Endothelial cell (in vitro differentiated cells): ENCODE measurements at regions not wholly inside any gene's neighbourhood (a gene's known extent, or its start where the extent isn't known, plus 50 kb on each side); places are given as distances from the start of the nearest gene placed in this dataset.
"Not testable (repeated sequence)": the region's sequence is repeated elsewhere in the genome, so short reads cannot be mapped to it uniquely, and the experiment has no call there.

Experiments used
- DNase-seq: peaks from one replicate; pipeline ENCODE4 v3.0.0; 2021; ENCODE audit warnings: low spot score
- H3K27ac Mint-ChIP-seq: one replicate; pipeline ENCODE4 v1.8.0; 2021; ENCODE audit warnings: mixed read lengths, inconsistent platforms; ENCODE audit not compliant: unreplicated experiment
- H3K27me3 Mint-ChIP-seq: one replicate; pipeline ENCODE4 v1.8.0; 2021; ENCODE audit warnings: mild to moderate bottlenecking, moderate library complexity, mixed read lengths, inconsistent platforms; ENCODE audit not compliant: unreplicated experiment
- H3K36me3 Mint-ChIP-seq: one replicate; pipeline ENCODE4 v1.8.0; 2021; ENCODE audit warnings: mild to moderate bottlenecking, low read depth, mixed read lengths, inconsistent platforms; ENCODE audit not compliant: unreplicated experiment
- H3K4me1 Mint-ChIP-seq: one replicate; pipeline ENCODE4 v1.8.0; 2021; ENCODE audit warnings: mild to moderate bottlenecking, mixed read lengths, inconsistent platforms; ENCODE audit not compliant: unreplicated experiment
- H3K4me3 Mint-ChIP-seq: one replicate; pipeline ENCODE4 v1.8.0; 2021; ENCODE audit warnings: mild to moderate bottlenecking, mixed read lengths, inconsistent platforms; ENCODE audit not compliant: unreplicated experiment
- H3K9me3 Mint-ChIP-seq: one replicate; pipeline ENCODE4 v1.8.0; 2021; ENCODE audit warnings: mixed read lengths, inconsistent platforms; ENCODE audit not compliant: unreplicated experiment
- TF ChIP-seq, protein P1 (sequence below): fragments of 200-600 bp; sonication (generic); IDR thresholded peaks from one replicate; pipeline ENCODE4 v1.5.0; 2021; ENCODE audit warnings: antibody characterized with exemption; ENCODE audit not compliant: unreplicated experiment

DNA sequence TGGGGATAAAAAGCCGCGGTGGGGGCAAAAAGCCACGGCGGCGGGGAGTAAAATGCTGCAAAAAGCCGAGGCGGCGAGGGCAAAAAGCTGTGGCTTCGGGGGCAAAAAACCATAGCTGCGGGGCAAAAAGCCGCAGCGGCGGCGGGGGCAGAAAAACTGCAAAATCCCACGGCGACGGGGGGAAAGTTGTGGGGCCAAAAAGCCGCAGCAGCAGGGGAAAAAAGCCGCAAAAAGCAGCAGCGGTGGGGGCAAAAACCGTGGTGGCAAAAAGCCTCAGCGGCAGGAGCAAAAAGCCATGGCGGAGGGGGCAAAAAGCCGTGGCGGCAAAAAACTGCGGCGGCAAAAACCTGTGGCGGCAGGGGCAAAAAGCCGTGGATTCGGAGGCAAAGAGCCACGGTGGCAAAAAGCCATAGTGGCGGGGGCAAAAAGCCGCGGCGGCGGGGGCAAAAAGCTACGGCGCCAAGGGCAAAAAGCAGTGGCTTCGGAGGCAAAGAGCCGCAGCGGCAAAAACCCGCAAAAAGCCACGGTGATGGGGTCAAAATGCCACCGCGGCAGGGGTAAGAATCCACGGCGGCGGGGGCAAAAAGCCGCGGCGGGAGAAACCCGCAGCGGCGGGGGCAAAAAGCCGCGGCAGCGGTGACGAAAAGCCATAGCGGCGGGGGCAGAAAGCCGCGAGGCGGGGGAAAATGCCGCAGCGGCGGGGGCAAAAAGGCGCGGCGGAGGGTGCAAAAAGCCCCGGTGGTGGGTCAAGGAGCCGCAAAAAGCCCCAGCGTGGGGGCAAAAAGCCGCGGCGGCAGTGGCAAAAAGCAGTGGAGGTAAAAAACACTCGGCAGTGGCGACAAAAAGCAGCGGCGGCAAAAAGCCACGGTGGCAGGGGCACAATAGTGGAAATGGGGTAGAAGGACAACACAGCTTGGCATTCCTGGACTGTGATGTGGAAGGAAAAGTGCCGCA, 192.8 kb downstream of the SHCBP1 start:
- no peak for DNase-seq
- peaks cover 12% of the 10 kb centered on the region for H3K9me3 Mint-ChIP-seq

DNA sequence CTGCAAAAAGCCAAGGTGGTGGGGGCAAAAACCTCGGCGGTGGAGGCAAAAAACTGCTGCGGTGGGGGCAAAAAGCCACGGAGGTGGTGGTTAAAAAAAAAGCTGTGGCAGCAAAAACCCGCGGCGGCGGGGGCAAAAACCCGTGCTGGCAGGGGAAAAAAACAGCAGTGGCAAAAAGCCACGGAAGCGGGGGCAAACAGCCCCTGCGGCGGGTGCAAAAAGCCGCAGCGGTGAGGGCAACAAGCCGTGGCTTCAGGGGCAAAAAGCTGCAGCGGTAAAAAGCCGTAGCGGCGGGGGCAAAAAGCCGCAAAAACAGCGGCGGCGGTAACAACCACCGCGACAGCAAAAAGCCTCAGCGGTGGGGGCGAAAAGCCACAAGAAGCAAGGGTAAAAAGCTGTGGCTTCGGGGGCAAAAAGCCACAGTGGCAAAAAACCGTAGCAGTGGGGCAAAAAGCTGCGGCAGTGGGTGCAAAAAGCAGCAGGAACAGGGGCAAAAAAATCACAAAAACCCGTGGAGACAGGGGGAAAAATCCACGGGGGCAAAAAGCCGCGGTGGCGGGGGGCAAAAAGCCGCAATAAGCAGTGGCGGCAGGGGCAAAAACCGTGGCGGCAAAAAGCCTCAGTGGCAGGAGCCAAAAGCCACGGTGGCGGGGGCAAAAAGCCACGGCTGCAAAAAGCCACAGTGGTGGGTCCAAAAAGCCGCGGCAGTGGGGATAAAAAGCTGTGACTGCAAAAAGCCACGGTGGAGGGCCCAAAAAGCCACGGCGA, 193.7 kb downstream of the SHCBP1 start:
- Mint-ChIP-seq H3K27ac (no peak overlapping the region), H3K27me3 (peaks cover 5% of the 10 kb centered on the region), H3K4me1 (no peaks in the 10 kb centered on the region), H3K9me3 (peaks cover 15% of the 10 kb centered on the region), H3K4me3 (no peak overlapping the region), H3K36me3 (no peaks in the 10 kb centered on the region)
- no peak for DNase-seq
- TF ChIP-seq, protein P1, sequence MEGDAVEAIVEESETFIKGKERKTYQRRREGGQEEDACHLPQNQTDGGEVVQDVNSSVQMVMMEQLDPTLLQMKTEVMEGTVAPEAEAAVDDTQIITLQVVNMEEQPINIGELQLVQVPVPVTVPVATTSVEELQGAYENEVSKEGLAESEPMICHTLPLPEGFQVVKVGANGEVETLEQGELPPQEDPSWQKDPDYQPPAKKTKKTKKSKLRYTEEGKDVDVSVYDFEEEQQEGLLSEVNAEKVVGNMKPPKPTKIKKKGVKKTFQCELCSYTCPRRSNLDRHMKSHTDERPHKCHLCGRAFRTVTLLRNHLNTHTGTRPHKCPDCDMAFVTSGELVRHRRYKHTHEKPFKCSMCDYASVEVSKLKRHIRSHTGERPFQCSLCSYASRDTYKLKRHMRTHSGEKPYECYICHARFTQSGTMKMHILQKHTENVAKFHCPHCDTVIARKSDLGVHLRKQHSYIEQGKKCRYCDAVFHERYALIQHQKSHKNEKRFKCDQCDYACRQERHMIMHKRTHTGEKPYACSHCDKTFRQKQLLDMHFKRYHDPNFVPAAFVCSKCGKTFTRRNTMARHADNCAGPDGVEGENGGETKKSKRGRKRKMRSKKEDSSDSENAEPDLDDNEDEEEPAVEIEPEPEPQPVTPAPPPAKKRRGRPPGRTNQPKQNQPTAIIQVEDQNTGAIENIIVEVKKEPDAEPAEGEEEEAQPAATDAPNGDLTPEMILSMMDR, result no peak

More for the DNA sequence above, 192.8 kb downstream of the SHCBP1 start:
- Mint-ChIP-seq H3K4me1 (no peaks in the 10 kb centered on the region), H3K27me3 (peaks cover 5% of the 10 kb centered on the region), H3K36me3 (no peaks in the 10 kb centered on the region), H3K27ac (no peak overlapping the region), H3K4me3 (no peak overlapping the region)
- TF ChIP-seq, protein P1, result no peak

DNA sequence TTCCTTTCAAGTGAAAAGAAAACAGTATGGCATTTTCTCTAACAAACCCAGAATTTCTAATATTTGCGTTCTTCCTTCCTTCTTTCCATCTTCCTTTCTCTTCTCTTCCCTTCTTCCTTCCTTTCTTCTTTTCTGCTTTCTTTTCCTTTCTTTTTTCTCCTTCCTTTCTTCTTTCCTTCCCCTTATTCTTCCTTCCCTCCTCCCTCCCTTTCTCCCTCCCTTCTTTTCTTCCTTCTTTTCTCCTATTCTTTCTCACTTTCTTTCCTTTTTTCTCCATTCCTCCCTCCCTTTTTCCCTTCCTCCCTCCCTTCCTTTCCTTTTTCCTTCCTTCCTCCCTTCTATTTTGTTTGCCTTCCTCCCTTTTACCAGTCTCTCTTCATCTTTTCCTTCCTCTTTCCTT, 194.8 kb downstream of the SHCBP1 start:
- H3K4me1 Mint-ChIP-seq, result no peaks in the 10 kb centered on the region
- TF ChIP-seq, protein P1, result no peak
- no peak for DNase-seq
- no peaks in the 10 kb centered on the region for H3K36me3 Mint-ChIP-seq
- H3K4me3 Mint-ChIP-seq, result no peak overlapping the region
- H3K27me3 Mint-ChIP-seq, result peaks cover 5% of the 10 kb centered on the region
- no peak overlapping the region for H3K27ac Mint-ChIP-seq
- peaks cover 15% of the 10 kb centered on the region for H3K9me3 Mint-ChIP-seq

DNA sequence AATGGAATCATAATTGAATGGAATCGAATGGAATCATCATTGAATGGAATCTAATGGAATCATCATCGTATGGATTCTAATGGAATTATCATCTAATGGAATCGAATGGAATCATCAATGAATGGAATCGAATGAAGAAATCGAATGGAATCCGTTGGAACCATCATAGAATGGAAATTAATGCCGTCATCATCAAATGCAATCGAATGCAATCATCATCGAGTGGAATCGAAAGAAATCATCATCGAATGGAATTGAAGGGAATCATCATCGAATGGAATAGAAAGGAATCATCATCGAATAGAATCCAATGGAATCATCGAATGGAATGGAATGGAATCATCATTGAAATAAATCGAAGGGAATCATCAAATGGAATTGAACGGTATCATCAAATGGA, 217.2 kb downstream of the SHCBP1 start:
- Mint-ChIP-seq H3K4me3 (no peak overlapping the region), H3K4me1 (no peaks in the 10 kb centered on the region), H3K27ac (no peak overlapping the region), H3K9me3 (peaks cover 16% of the 10 kb centered on the region), H3K36me3 (peaks cover 6% of the 10 kb centered on the region), H3K27me3 (peaks cover 9% of the 10 kb centered on the region)
- TF ChIP-seq, protein P1, result no peak
- no peak for DNase-seq

DNA sequence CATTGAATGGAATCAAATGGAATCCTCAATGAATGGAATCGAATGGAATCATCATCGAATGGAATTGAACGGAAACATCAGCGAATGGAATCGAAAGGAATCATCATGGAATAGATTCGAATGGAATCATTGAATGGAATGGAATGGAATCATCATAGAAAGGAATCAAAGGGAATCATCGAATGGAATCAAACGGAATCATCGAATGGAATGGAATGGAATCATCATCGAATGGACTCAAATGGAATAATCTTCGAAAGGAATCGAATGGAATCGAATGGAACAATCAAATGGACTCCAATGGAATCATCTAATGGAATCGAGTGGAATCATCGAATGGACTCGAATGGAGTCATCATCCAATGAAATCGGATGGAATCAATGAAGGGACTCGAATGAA, 222.6 kb downstream of the SHCBP1 start:
- H3K27ac Mint-ChIP-seq, H3K36me3 Mint-ChIP-seq, H3K4me1 Mint-ChIP-seq, DNase-seq, H3K9me3 Mint-ChIP-seq, H3K27me3 Mint-ChIP-seq, H3K4me3 Mint-ChIP-seq: not testable (repeated sequence)

DNA sequence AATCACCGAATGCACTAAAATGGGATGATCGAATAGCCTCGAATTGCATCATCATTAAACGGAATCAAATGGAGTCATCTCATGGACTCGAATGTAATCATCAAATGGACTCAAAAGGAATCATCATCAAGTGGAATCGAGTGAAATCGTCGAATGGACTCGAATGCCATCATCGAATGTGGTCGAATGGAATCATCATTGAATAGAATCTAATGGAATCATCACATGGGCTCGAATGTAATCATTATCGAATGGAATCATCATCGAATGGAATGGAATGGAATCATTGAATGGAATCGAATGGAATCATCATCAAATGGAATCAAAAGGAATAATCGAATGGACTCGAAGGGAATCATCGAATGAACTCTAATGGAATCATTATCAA, 224.3 kb downstream of the SHCBP1 start:
- not testable (repeated sequence) for H3K27me3 Mint-ChIP-seq, H3K9me3 Mint-ChIP-seq, H3K36me3 Mint-ChIP-seq, H3K27ac Mint-ChIP-seq, H3K4me1 Mint-ChIP-seq, DNase-seq, H3K4me3 Mint-ChIP-seq

DNA sequence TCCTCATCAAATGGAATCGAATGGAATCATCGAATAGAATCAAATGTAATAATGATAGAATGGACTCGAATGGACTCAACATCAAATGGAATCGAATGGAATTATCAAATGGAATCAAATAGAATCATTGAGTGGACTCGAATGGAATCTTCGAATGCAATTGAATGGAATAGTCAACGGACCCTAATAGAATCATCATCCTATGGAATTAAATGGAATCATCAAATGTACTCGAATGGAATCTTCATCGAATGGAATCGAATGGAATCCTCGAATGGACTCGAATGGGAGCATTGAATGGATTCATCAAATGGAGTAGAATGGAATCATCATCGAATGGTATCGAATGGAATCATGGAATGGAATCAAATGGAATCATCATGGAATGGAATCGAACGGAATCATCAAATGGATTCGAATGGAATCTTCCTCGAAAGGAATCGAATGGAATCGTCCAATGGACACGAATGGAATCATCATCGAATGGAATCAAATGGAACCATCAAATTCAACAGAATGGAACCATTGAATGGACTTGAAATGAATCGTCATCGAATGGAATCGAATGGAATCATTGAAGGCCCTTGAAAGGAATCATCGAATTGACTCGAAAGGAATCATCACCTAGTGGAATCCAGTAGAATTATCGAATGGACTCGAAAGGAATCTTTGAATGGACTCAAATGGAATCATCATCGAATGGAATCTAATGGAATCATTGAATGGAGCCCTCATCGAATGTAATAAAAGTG, 224.9 kb downstream of the SHCBP1 start:
- H3K27ac Mint-ChIP-seq, H3K4me3 Mint-ChIP-seq, H3K36me3 Mint-ChIP-seq, H3K9me3 Mint-ChIP-seq, H3K4me1 Mint-ChIP-seq, H3K27me3 Mint-ChIP-seq: not testable (repeated sequence)
- DNase-seq, result peak; percentile 22
